ENCODE measurements at regions not wholly inside any gene's neighbourhood (a gene's known extent, or its start where the extent isn't known, plus 50 kb on each side); places are given as distances from the start of the nearest gene placed in this dataset.

DNA sequence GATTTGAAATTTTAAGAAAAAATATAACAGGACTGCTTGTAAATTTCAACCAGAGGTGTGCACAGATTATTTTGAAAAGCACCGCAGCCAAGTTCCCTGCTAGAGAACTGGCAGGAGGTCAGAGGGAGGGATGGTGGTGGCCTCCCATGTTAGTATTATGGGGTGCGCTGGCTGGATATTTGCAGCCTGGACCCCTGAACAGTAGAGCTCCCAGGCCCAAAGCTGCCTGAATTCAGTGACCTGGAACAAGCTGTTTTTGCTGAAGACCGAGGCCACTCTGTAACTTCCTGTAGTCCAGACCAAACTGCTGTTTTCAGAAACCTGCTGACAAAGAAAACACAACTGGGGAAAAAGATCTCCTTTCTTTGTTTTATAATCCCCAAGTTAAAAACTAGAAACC, 314.3 kb downstream of the TNS1 start:
- H3K9ac ChIP-seq (ENCODE audit: low read length): no peak overlapping the region
- no peak for DNase-seq (ENCODE audit: low read depth)
- no peaks in the 10 kb centered on the region for H3K9me3 ChIP-seq (ENCODE audit: control insufficient read depth, low read length)
- H3K27me3 ChIP-seq (replicated peaks; ENCODE audit: control insufficient read depth, insufficient read depth, low read length): no peaks in the 10 kb centered on the region
- peaks cover 54% of the 10 kb centered on the region for H3K4me1 ChIP-seq (ENCODE audit: control insufficient read depth, insufficient read depth, low read length)
- no peak overlapping the region for H3K4me3 ChIP-seq (ENCODE audit: low read length)
- no peaks in the 10 kb centered on the region for H3K36me3 ChIP-seq (ENCODE audit: control insufficient read depth, insufficient read depth, low read length, severe bottlenecking)

DNA sequence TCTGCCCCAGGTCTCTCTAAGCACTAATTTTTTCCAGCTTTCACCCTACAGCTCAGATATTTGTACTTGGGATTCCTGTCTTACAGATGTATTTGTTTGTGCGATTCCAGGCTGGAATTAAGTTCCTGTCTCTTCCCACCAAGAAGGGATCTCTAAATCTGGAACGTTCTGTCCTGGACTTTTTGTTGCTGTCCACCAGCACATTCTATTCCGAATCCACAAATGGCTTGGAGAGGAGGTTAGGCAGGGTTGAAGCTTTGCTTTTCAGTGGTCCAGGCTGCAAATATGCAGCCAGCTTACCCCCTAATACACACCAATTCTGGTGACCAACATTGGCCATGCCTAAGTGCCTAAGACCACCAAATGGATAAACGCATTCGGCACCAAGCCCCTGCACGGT, 315.0 kb downstream of the TNS1 start:
- H3K4me3 ChIP-seq (ENCODE audit: low read length): no peak overlapping the region
- no peaks in the 10 kb centered on the region for H3K27me3 ChIP-seq (replicated peaks; ENCODE audit: control insufficient read depth, insufficient read depth, low read length)
- DNase-seq (ENCODE audit: low read depth): no peak
- H3K4me1 ChIP-seq (ENCODE audit: control insufficient read depth, insufficient read depth, low read length): peaks cover 58% of the 10 kb centered on the region
- no peaks in the 10 kb centered on the region for H3K9me3 ChIP-seq (ENCODE audit: control insufficient read depth, low read length)
- no peaks in the 10 kb centered on the region for H3K36me3 ChIP-seq (ENCODE audit: control insufficient read depth, insufficient read depth, low read length, severe bottlenecking)
- H3K9ac ChIP-seq (ENCODE audit: low read length): no peak overlapping the region

DNA sequence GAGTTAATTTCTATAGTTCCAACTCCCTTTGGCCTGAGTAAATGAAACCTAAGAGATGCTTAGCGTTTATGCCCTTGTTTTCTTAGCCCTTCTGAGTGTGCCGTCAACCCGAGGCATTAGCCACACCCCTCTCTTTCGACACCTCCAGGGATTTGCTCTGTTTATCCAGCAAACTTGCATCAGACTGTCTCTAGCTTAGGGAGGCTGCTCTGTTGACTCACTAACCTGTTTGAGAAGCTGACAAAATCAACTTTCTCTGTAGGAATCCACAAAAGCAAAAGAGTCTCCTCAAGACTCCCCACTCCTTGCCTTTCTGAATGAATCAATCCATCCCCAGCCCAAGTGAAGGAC, 317.6 kb downstream of the TNS1 start:
- Histone ChIP-seq H3K4me1 (ENCODE audit: control insufficient read depth, insufficient read depth, low read length) (peaks cover 48% of the 10 kb centered on the region), H3K9ac (ENCODE audit: low read length) (peak overlapping the region; percentile 18), H3K27me3 (replicated peaks; ENCODE audit: control insufficient read depth, insufficient read depth, low read length) (no peaks in the 10 kb centered on the region), H3K9me3 (ENCODE audit: control insufficient read depth, low read length) (no peaks in the 10 kb centered on the region), H3K36me3 (ENCODE audit: control insufficient read depth, insufficient read depth, low read length, severe bottlenecking) (no peaks in the 10 kb centered on the region), H3K4me3 (ENCODE audit: low read length) (peak overlapping the region; percentile 40)
- peak; percentile 98 for DNase-seq (ENCODE audit: low read depth)

DNA sequence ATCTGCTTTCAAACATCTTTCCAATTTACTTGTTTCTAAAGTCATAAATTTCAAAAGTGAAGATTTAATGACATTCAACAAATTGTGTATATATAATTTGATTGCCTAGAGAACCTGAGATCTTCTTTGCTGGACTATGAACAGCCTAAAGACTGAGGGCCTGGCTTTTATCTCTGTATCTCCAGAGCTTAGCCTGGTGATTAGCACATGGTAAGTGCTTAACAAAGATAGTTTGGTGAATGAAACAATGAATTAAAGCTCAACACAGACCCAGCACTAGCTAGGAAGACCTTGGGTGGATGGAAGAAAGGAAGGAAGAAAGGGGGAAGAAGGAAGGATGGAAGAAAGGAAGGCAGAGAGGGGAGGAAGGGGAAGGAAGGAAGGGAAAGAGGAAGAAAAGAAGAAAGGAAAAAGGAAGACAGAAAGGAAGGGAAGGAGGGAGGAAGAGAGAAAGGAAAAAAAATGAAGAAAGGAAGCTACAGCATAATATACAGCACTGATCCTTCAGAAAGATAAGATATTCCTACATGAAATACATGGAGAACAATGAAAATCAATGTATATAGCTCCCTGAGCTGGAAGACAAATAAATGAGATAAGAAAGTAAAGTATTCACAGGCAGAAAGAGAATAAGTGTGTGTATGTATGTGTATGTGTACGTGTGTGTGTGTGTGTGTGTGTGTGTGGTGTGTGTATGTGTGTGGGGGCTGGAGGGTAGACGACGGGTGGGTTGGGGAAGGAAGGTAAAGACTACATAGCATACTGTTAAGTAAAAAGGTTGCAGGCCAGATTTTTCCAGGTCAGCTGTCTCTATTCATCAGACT, 318.2 kb downstream of the TNS1 start:
- H3K9me3 ChIP-seq (ENCODE audit: control insufficient read depth, low read length): no peaks in the 10 kb centered on the region
- no peak overlapping the region for H3K4me3 ChIP-seq (ENCODE audit: low read length)
- peaks cover 48% of the 10 kb centered on the region for H3K4me1 ChIP-seq (ENCODE audit: control insufficient read depth, insufficient read depth, low read length)
- DNase-seq (ENCODE audit: low read depth): no peak
- no peaks in the 10 kb centered on the region for H3K36me3 ChIP-seq (ENCODE audit: control insufficient read depth, insufficient read depth, low read length, severe bottlenecking)
- H3K9ac ChIP-seq (ENCODE audit: low read length): peak overlapping the region; percentile 44
- no peaks in the 10 kb centered on the region for H3K27me3 ChIP-seq (replicated peaks; ENCODE audit: control insufficient read depth, insufficient read depth, low read length)

DNA sequence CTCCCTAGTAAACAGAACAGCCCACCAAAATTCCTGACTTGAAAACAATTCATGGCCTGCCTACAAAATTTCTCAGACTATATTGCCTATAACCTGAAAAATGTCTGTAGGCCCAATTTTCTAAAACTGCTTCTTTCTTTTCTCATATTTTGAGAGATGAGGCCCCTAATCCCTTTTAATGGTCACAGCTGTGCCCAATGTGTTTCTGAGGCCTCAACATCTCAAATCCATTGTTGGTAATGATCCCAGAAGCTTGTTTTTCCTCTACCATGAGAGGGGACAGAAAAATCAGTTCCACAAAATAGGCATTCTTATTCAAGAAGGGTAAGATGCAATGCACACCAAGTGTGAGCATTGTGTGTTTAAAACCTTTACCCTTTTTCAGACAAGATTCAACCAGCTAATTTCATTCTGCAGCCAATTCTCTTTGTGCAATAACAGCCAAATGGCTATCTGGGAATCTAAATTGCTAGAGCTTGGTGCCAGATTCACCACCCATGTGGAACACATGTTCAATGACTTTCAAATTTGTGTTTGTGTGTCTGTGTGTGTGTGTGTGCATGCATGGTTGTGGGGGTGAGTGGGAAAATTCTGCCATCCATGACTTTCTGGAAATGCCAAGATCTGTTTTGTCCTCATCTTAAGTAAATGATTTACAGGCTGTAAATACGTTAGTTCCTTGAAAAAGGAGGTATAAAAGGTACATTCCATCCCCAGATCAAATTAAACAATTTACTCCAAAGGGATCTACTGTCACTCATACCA, 319.5 kb downstream of the TNS1 start:
- H3K4me3 ChIP-seq (ENCODE audit: low read length): no peak overlapping the region
- no peak overlapping the region for H3K9ac ChIP-seq (ENCODE audit: low read length)
- H3K27me3 ChIP-seq (replicated peaks; ENCODE audit: control insufficient read depth, insufficient read depth, low read length): no peaks in the 10 kb centered on the region
- no peaks in the 10 kb centered on the region for H3K9me3 ChIP-seq (ENCODE audit: control insufficient read depth, low read length)
- H3K4me1 ChIP-seq (ENCODE audit: control insufficient read depth, insufficient read depth, low read length): peaks cover 42% of the 10 kb centered on the region
- no peaks in the 10 kb centered on the region for H3K36me3 ChIP-seq (ENCODE audit: control insufficient read depth, insufficient read depth, low read length, severe bottlenecking)
- DNase-seq (ENCODE audit: low read depth): no peak

DNA sequence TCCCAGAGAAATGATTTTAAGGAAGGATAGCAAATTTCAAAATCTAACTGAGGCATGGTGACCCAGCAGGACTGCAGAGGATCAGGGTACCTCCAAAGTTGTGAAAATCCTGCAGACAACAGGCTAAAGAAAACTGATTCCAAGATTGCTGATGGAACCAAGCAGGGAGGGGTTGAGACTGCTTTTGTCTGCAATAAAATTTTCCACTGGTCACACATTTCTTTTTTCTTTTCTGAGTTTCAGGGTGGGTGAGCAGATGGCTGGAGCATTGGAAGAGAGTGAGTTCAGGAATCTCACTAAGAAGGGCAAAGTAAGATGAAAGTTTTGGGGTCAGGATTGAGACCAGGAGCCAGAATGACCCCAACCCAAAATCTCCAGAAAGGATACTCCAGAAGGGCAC, 321.0 kb downstream of the TNS1 start:
- no peak overlapping the region for H3K4me3 ChIP-seq (ENCODE audit: low read length)
- H3K4me1 ChIP-seq (ENCODE audit: control insufficient read depth, insufficient read depth, low read length): peaks cover 36% of the 10 kb centered on the region
- no peak overlapping the region for H3K9ac ChIP-seq (ENCODE audit: low read length)
- no peaks in the 10 kb centered on the region for H3K27me3 ChIP-seq (replicated peaks; ENCODE audit: control insufficient read depth, insufficient read depth, low read length)
- H3K9me3 ChIP-seq (ENCODE audit: control insufficient read depth, low read length): no peaks in the 10 kb centered on the region
- DNase-seq (ENCODE audit: low read depth): peak; percentile 44
- H3K36me3 ChIP-seq (ENCODE audit: control insufficient read depth, insufficient read depth, low read length, severe bottlenecking): no peaks in the 10 kb centered on the region

DNA sequence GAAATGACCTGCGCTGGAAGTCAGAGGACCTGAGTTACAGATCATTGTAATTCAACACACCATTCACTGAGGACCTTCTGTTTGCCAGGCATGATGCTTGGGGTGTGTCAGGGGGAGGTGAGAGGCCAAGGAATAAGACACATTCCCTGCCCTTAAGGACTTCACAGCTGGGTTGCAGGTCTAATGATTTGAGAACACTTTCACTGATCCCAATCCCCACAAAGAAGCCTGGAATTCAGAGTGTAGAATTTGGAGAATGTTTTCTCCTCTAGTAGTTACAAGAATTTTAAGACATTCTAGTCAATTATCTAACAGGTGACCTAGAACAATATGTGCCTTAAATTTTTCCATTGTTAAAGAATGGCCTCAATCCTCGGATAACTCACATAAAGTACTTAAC, 322.4 kb downstream of the TNS1 start:
- DNase-seq (ENCODE audit: low read depth): no peak
- H3K27me3 ChIP-seq (replicated peaks; ENCODE audit: control insufficient read depth, insufficient read depth, low read length): no peaks in the 10 kb centered on the region
- peaks cover 24% of the 10 kb centered on the region for H3K4me1 ChIP-seq (ENCODE audit: control insufficient read depth, insufficient read depth, low read length)
- no peaks in the 10 kb centered on the region for H3K9me3 ChIP-seq (ENCODE audit: control insufficient read depth, low read length)
- no peaks in the 10 kb centered on the region for H3K36me3 ChIP-seq (ENCODE audit: control insufficient read depth, insufficient read depth, low read length, severe bottlenecking)
- no peak overlapping the region for H3K9ac ChIP-seq (ENCODE audit: low read length)
- no peak overlapping the region for H3K4me3 ChIP-seq (ENCODE audit: low read length)

DNA sequence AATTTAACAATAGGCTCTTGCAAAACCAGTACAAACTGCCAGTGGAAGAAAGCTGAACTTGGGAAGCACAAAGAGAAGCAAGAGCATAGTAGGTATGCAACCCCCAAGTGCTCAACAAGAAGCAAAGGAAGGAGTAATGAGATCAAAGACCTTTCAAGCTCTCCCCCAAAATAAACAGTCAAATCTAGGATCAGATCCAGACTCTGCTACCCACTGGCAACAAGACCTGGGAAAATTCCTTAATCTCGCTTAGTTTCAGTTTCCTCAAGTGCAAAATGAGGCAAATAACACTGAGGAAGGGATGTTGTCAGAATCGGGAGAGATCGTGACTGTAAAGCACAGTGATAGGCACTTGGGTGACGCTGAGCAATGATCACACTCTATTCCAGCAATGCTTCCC, 329.2 kb downstream of the TNS1 start:
- H3K4me3 ChIP-seq (ENCODE audit: low read length): peak overlapping the region; percentile 41
- no peak for DNase-seq (ENCODE audit: low read depth)
- peaks cover 22% of the 10 kb centered on the region for H3K4me1 ChIP-seq (ENCODE audit: control insufficient read depth, insufficient read depth, low read length)
- no peaks in the 10 kb centered on the region for H3K36me3 ChIP-seq (ENCODE audit: control insufficient read depth, insufficient read depth, low read length, severe bottlenecking)
- H3K27me3 ChIP-seq (replicated peaks; ENCODE audit: control insufficient read depth, insufficient read depth, low read length): no peaks in the 10 kb centered on the region
- peak overlapping the region; percentile 1 for H3K9ac ChIP-seq (ENCODE audit: low read length)
- no peaks in the 10 kb centered on the region for H3K9me3 ChIP-seq (ENCODE audit: control insufficient read depth, low read length)

DNA sequence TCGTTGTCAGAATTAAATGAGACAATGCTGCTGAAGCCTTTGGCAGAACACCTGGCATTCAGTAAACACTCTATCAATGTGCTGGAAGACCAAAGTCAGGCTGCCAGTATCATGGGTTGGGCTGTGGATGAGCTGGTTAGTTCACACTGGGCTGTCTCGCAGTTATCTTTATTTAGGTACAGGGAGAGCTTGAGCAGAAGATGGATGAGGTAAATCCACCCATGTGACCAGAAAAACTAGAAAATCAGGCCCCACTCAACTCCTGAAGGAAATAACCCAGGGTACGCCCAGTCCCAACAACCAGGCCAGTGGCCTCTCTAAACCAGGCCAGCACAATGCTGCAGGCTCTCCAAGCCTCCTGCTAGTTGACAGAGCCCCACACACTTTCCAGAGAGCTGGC, 330.3 kb downstream of the TNS1 start:
- no peak for DNase-seq (ENCODE audit: low read depth)
- peaks cover 30% of the 10 kb centered on the region for H3K4me1 ChIP-seq (ENCODE audit: control insufficient read depth, insufficient read depth, low read length)

DNA sequence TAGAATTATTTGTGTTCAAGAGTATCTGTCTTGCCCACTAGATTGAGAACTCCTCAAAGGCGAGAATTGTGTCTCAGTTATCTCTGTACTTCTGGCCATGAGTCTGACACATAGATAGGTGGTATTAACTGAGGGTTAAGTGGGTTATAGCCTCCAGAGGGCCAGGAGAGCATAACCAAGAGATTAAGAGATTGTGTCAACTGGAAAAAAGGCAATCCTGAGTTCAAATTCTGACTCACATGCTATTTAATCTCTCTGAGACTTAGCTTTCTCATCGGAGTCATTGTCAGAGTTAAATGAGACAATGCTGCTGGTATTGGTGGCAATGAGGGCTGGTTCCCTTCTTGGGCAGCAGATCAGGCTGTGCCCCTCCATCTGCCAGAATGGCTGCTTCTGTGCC, 330.9 kb downstream of the TNS1 start:
- H3K36me3 ChIP-seq (ENCODE audit: control insufficient read depth, insufficient read depth, low read length, severe bottlenecking): no peaks in the 10 kb centered on the region
- H3K4me1 ChIP-seq (ENCODE audit: control insufficient read depth, insufficient read depth, low read length): peaks cover 36% of the 10 kb centered on the region
- H3K27me3 ChIP-seq (replicated peaks; ENCODE audit: control insufficient read depth, insufficient read depth, low read length): no peaks in the 10 kb centered on the region
- H3K9ac ChIP-seq (ENCODE audit: low read length): no peak overlapping the region
- no peaks in the 10 kb centered on the region for H3K9me3 ChIP-seq (ENCODE audit: control insufficient read depth, low read length)
- no peak for DNase-seq (ENCODE audit: low read depth)
- H3K4me3 ChIP-seq (ENCODE audit: low read length): no peak overlapping the region

More for the DNA sequence above, 330.3 kb downstream of the TNS1 start:
- Histone ChIP-seq H3K36me3 (ENCODE audit: control insufficient read depth, insufficient read depth, low read length, severe bottlenecking) (no peaks in the 10 kb centered on the region), H3K4me3 (ENCODE audit: low read length) (no peak overlapping the region), H3K9me3 (ENCODE audit: control insufficient read depth, low read length) (no peaks in the 10 kb centered on the region), H3K9ac (ENCODE audit: low read length) (no peak overlapping the region), H3K27me3 (replicated peaks; ENCODE audit: control insufficient read depth, insufficient read depth, low read length) (no peaks in the 10 kb centered on the region)

DNA sequence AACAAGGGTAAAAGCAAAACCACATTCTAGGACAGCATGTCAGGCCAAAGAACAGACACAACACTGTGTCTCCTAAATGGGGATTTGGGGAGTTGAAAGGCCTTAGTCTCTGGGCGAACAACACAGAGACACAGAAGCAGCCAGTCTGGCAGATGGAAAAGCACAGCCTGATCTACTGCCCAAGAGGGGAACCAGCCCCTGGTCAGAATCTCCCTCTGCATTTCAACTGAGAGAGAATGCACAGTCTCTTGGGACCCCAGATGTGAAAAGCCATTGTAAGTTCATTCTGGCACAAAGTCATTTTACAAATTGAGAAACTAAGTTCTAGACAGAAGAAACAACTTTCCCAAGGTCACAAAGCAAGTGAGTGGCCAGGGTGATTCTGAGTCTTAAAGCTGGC, 331.7 kb downstream of the TNS1 start:
- no peaks in the 10 kb centered on the region for H3K27me3 ChIP-seq (replicated peaks; ENCODE audit: control insufficient read depth, insufficient read depth, low read length)
- DNase-seq (ENCODE audit: low read depth): no peak
- H3K9ac ChIP-seq (ENCODE audit: low read length): no peak overlapping the region
- H3K4me3 ChIP-seq (ENCODE audit: low read length): no peak overlapping the region
- H3K9me3 ChIP-seq (ENCODE audit: control insufficient read depth, low read length): no peaks in the 10 kb centered on the region
- H3K4me1 ChIP-seq (ENCODE audit: control insufficient read depth, insufficient read depth, low read length): peaks cover 44% of the 10 kb centered on the region
- no peaks in the 10 kb centered on the region for H3K36me3 ChIP-seq (ENCODE audit: control insufficient read depth, insufficient read depth, low read length, severe bottlenecking)

All from adipocyte (in vitro differentiated cells).